Erythroblast (primary cell): ENCODE measurements at regions not wholly inside any gene's neighbourhood (a gene's known extent, or its start where the extent isn't known, plus 50 kb on each side); places are given as distances from the start of the nearest gene placed in this dataset.
A peak's percentile ranks its signal among the peaks of the same experiment; 100 is the strongest.

Source experiments
- DNase-seq, 2 experiments: peaks; one replicate each; lab custom pipeline; 2025; lab: John Stamatoyannopoulos, UW
- GATA1 ChIP-seq: IDR thresholded peaks from 2 replicates; pipeline ENCODE4 v1.6.1; 2011; ENCODE audit warnings: low read depth, mild to moderate bottlenecking, control low read depth, low read length, moderate library complexity
- POLR2A ChIP-seq: IDR thresholded peaks from 2 replicates; pipeline ENCODE4 v1.6.1; 2011; ENCODE audit warnings: mild to moderate bottlenecking, low read length

DNA sequence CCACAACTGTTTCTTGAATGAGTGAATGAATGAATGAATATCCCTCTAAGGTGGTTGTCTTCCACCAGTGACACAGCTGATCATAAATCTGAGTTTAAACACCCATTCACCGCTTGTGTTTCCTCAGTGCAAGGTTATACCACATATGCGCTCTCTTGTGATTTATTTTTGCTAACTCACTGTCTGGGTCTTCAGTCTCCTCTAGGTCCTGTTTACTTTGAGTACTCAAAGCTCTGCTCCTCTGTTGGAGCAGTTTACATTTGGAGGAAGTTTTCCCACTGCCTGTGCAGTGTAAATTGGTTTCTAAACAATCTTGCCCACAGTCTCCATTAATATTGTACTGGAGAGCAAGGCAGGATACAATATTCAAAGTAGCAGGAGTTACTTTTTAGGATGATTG, 212.6 kb upstream of the JADE1 start:
- DNase-seq: no peak
- TF ChIP-seq GATA1 (no peak), POLR2A (no peak)

DNA sequence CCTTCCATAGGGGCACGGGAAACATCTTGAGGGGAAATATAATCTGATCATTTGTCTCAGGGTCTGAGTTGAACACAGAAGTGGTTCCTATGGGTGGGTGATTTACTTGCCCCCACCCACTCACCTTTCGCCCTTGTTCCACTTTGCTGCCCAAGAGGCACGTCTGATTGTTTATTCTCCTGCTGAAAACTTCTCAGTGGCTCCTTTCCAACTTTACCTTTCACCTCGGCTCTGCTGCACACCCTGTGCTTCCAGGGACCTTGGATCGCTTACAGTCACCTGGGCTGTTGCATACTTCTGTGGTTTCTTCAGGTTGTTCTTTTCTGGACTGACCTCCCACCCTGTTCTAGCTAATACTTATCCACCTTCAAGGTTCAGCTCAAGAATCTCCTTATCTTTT, 213.4 kb upstream of the JADE1 start:
- DNase-seq: no peak
- TF ChIP-seq POLR2A: no peak
- TF ChIP-seq GATA1: no peak

DNA sequence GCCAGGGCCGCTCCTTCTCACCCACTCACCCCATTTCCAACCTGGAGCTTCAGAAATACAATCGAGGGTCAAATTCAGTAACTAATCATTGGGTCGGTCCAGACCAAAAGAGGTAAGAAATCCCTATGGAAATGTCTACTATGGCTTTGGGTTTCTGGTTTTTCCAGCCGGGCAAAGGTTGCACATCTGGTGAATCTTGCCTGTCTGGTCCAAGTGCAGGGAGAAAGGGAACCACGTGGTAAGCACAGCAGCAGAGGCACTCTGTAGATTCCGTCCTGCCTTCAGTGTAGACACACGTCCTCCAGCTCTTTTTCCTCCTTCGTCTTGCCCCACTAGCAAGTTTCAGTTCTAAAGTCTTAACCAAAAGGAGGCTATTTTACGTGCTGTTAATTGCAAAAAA, 218.0 kb upstream of the JADE1 start:
- DNase-seq: no peak
- TF ChIP-seq POLR2A: no peak
- no peak for TF ChIP-seq GATA1

DNA sequence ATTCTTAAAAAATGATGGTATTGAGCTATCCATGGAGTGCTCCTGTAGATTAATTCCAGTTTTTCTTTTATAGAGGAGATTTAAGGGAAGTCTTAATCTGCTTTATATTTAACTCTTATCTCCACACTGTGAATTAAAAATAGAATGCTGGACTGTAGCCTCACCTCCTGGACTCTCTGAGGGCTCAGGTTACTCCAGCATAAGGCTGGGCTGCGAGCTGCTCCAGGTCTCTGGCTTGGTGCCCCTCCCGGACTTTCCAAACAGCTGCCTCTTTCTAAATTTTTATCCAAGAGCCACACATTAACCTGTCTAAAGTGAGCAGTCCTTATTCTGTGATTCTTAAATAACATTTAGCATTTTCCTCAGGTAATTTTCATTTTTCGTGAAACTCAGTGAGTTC, 218.7 kb upstream of the JADE1 start:
- TF ChIP-seq POLR2A (no peak), GATA1 (no peak)
- no peak for DNase-seq

DNA sequence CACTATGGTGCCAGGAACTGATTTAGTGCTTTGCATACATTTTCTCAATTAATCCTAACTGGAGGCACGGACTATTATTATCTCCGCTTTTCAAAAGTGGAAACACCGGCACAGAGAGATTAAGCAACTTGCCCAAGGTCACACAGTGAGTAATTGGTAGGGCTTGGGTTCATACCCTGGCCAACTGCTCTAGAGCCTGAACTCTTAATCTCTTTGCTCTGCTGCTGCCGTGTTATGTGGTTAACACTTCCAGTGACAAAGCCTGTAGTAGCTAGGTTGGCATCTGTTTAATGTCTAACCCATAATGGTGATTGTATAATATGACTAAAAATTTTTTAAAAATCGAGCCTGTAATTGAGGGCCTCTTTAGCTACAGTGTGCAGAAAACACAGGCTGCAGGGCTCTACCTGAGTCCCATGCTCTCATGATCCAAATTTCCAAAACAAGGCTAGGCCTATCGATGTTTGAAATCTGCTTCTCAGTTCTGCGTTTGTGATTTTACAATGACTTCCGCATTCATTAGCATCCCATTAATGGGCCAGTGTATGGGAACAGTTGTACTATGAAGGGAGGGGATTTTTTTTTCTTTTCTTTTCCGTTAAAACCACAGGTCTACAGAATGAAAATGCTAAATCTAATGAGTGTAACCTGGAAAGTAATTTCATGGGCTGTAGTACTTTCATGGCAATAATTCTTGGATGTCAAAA, 219.3 kb upstream of the JADE1 start:
- no peak for DNase-seq
- TF ChIP-seq GATA1: no peak
- no peak for TF ChIP-seq POLR2A

DNA sequence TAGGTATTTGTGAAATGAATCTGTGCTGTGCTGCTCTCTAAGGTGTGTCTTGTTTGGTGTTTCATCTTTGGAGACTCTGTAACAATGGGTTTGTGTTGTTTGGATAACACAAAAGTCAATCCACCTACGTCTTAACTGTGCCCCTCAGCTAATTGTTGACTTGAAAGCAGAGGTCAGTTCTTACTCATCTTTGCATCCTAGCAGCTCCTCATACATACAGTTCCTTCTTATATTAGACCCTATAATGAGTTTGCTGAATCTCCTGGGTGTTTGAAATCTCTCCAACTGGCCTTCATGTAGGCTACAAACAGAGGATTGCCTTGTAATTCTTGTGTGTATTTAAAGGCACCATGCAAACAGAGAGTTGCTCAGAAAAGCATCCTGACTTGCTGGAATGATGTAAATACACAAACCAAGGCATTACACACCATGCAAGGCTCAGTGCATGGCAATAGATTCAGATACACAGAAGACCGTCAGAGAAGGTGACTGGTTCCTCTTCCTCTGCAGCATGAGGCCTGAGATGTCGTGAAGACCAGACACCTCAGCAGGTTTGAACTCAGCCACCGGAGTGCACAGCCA, 220.0 kb upstream of the JADE1 start:
- TF ChIP-seq GATA1 (no peak), POLR2A (no peak)
- DNase-seq: no peak

DNA sequence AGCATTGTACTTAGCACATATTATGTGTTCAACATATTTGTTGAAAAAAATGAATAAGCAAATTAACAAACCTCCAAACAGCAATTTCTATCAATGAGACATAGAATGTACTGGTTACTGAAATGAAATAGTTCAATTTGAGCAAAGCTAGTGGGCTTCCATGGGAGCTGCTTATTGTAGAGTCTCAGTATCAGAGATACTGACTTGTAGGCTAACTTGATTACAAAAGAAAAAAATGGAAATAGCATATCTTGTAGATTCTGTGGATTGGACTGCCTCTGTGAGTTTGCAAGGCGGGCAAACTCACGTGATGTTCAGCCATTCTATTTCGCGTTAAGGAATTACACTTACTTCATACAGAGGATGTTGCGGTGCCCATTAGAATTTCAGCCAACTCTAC, 222.1 kb upstream of the JADE1 start:
- TF ChIP-seq GATA1 (no peak), POLR2A (no peak)
- DNase-seq: no peak

DNA sequence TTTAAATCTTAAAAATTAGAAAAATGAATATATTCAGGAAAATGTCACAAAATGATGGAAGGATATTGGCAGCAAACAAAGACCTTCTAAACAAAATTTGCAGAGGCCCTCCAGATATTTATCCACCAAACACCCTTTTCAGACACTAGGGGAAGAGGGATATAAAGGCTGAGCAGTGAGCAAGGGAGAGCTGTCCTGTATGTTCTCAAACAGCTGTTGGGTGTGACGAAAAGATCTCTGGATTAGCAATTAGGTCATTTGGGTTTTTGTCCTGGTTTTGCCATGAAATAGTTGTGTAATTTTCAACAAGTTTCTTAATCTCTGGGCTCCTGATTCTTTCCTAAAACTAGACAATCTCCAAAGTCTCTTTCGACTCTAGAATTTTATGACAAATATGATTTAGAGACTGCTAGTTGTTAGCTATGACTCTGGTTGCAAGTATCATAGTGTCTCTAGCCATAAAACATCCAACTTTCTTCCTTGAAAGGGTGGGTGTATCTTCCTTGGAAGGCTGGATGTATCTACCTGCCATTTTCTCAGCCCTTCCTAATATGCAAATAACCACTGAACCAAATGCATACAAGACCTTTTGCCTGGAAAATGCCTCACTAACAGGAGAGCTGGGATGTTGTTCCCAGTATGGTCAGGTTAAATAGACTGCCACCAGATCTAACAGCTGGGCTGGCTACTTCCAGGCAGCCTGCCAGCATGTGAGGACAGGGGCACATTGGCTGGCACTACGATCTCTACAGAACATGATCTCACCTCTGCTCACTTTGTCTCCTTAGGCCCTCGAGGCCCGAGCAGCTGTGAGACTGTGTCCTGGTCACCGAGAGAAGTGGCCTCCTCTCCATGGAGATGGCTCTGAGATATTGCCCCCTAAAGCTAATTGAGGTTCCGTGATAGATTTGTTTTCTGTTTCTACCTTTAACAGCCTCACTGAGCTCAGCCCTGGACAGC, 225.5 kb upstream of the JADE1 start:
- TF ChIP-seq POLR2A: no peak
- DNase-seq: peak; percentile 42 to 57

DNA sequence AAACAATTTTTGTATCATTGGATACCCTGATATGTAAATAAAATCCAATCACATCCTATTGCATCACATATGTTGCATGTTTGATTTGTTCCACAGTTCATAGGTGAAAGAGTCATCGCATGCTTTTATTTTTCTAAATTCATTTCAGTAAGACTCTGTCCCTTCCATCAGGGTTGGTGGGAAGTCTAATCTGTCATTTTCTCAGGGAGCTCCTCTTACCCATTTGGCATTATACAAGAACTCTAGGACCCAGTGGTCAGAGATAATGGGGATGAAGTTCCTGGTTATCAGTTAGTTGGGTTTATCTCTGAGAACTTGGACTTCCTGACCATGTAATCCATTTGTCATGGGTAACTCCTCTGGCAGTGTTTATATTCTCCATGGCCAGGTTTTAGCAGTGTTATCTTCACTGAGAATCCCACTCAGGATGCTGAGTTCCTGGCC, 227.1 kb upstream of the JADE1 start:
- DNase-seq: peak; percentile 25 to 43
- no peak for TF ChIP-seq POLR2A
- TF ChIP-seq GATA1: no peak

DNA sequence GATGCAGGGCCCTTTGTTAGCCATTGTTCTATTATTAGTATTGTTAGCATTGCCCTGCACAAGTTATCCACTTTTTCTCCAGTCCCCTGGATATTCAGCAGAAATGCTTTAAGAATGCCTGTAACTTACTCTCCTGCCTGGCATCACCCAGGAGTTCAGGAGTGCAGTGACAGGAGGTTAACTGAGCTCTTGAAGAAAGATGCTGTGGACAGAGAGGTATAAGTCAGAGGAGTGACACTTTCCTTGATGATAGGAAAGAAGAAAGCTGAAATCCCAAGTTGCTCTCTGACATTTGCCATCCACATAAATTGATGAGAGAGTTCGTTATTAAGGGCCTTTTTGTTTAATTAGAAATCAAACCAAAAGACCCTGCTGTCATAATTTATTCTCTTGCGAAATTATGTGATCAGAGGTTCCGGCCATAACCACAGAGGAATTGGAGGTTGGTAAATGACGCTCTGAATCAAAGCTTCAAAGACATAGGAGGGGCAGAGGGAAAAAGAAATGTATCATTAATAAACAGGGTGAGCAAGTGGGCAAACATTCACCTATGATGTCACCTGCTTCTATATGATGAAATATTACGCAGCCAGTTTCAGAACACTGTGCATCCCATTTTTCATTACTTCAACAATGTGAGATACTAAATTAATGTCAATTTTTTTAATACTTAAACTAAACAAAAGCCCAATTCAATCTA, 230.2 kb upstream of the JADE1 start:
- no peak for DNase-seq
- TF ChIP-seq GATA1: no peak
- no peak for TF ChIP-seq POLR2A

DNA sequence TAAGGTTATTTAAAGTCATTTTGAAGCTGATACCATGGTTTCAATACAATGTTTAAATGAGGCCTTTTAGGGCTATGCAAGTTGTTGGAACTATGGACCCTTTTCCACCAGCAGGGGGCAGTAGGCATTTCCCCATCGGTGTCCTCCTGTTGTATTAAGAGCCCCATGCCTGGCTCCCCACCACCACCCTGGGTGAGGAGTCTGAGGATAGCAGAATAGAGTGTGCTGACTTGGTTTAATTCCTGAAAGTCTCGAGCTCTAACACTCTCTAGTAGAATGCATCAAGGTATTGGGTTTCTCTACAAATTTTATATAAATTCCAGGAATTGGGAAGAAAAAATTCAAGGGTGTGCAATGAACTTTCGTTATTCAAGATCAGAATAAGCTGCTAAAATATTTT, 234.8 kb upstream of the JADE1 start:
- DNase-seq: peak; percentile 82 to 88
- no peak for TF ChIP-seq GATA1
- no peak for TF ChIP-seq POLR2A

DNA sequence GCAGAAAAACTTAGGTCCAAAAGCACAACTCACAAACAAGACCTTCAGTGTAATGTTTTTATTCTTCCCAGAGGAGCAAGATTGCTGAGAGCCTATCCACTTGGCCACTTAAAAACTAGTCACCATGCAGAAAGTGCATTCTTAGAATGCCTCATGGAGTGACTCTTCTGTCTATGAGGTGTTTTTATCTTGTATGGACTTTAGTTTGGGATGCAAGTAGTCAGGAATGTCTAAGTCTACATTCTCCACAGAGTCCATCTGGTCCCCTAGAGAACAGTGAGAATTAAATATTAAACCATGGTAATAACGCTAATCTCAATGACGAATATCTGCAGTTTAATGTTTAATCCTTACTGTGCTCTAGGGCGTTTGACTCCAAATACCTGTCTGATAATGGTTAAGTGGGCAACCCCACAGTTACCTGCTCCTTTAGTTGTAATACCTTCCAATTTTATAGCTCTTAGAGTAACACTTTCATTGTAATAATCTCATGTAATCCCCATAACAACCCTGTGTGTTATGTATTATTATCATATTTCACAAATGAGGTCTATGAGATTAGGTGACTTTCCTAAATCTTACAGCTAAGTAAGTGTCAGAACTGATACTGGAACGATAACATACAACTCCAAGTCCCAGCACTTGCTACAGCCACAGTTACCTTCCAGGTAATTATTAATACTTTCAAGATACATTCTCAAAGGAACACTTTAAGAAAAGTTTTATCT, 235.6 kb upstream of the JADE1 start:
- DNase-seq: no peak
- TF ChIP-seq POLR2A: no peak
- TF ChIP-seq GATA1: no peak

DNA sequence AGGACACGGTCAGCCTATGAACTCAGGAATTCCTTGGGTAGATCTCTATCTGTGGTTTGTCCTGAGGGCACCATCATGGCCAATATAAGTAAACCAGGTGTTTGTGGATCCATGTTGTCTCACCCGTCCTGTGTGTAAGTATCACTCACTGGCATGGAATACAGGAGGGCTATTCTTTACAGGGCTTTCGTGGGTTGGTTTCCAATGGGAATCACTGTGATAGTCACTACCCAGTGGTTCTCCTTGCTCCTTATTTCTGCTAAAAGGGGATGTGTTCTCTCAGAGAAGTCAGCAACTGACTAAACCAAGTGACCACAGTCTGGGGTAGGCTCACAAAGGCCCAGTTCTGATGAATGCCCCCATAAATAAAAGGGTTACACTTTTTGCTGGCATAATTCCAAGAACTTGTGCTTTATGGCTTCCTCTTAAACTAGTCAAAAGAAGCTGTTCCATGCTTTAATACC, 236.7 kb upstream of the JADE1 start:
- TF ChIP-seq POLR2A: no peak
- TF ChIP-seq GATA1: no peak
- no peak for DNase-seq
